GM21786 (cell line): ENCODE measurements at regions not wholly inside any gene's neighbourhood (a gene's known extent, or its start where the extent isn't known, plus 50 kb on each side); places are given as distances from the start of the nearest gene placed in this dataset.

Experiments used
- ATAC-seq: cut with Tn5 transposase; IDR thresholded peaks from one replicate; pipeline ENCODE4 v1.9.1; 2021; ENCODE audit not compliant: unreplicated experiment

DNA sequence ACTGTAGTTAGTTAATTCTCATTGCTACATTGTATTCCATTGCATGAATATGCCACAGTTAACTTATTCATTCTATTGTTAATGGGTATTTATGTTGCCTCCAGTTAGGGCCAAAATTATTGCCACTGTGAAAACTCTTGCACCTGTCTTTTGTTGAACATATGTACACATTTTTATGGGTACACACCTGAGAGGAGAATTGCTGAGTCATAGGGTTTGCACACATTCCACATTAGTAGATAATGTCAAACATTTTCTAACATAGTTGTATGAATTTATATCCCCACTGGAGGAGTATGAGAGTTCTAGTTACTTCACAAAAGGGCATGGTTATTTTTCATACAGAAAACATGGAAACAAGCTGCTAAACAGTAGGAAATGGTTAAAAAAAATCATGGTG is 338.4 kb downstream of the FOXO1 start:
- ATAC-seq, result no peak

DNA sequence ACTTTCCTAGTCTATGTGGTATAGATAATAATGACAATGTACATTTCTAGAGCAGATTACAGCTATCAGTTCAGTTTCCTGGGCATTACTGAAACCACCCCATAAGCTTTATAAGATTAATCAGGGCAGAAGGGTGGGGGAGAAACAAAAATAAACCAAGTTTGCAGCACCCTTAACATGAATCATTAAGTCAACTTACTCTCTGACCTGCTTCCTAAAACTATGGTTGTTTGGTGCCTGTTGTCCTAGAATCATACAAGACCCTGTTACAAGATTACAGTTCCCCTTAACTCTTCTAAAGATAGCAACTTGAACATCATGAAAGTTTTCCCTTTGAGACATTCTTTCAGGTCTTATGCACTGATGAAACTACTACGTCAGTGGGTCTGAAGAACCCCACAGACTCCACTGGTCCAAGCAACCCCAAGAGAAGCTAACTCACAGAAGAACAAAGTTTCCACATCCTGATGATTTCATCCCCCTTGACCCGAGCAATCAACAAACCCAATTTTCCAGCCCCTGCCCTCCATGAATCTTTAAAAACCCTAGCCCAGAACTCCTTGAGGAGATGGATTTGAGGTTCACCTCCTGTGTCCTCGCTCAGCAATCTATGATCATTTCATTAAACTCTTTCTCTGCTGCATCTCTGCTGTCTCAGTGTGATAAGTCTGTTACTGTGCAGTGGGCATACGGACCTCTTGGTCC is 336.5 kb downstream of the FOXO1 start:
- no peak for ATAC-seq

DNA sequence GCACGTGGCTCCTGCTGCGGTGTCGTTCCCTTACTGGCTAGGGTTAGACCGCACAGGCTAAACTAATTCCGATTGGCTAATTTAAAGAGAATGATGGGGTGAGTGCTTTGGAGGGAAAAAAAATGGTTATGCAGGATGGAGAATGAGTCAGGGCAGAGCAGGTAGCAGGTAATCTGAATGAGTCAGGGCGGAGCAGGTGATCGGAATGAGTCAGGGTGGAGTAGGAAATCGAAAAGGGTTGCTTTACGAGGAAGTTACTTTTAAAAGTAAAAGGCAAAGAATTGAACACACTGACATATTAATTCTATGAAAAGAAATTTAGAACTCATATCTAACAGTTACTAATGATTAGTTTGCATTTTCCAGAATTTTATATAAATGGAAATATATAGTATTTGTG is 335.5 kb downstream of the FOXO1 start:
- no peak for ATAC-seq

DNA sequence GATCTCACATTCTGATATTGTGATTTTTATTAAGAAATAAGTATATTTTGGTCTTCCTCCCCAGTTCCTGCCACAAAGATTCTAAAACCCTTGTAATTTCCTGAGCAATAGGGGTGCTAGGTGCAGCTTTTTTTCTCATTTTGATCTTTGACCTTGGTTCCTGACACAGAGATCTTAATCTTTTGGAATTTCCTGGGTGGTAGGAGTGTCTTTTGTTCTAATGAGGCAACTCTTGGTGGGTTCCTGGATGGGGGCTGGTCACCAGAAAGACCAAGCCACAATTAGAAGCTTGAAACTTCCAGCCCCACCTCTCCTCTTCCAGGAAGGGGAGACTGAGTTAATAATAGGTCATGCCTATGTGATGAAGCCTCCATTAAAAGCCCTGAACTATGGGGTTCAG is 334.6 kb downstream of the FOXO1 start:
- no peak for ATAC-seq

DNA sequence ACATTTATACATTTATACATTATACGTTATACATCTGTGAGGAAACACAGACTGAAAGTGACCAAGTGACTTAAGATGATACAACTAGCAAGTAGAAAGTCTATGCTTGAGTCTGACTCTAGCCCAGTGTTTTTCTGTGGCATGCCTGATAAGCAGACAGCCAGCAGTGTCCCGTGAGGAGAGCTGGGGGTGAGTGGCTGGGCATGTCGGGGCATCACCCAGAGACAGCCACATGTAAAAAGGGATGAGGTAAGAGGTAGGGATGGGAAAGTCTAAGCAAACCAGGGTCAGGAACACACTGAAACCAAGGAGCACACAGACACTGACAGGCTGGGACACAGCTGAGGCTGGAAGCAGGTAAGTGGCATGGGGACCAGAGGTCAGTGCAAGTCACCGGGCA is 333.2 kb downstream of the FOXO1 start:
- no peak for ATAC-seq

DNA sequence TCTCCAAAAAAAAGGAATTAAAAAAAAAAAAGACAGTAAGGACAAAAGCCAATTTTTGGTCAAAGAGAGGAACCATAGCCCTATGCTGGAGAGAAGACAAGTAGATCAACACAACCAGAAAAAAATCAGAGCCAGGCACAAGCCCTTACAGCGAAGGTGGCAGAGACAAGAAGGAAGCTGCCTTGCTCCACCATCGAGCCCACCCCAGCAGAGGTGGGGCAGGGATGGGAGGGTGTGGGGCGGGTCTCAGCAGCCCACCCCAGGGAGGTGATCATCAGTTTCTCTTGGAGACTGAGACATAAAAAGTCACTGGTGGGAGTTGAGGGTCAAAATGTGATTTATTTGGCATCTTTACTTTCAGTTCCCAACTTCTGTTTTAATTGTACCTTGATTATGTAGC is 332.4 kb downstream of the FOXO1 start:
- ATAC-seq, result no peak

DNA sequence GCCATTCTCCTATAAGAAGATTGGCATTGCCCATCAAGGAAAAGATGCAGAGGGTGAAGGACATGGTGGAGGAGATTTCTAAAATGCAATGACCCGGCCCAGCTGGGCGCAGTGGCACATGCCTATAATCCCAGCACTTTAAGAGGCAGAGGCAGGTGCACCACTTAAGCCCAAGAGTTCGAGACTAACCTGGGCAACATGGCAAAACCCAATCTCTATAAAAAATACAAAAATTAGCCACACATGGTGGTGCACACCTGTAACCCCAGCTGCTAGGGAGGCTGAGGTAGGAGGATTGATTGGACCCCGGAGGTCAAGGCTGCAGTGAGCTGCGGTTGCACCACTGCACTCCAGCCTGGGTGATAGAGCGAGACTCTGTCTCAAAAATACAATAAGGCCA is 331.8 kb downstream of the FOXO1 start:
- ATAC-seq, result no peak

DNA sequence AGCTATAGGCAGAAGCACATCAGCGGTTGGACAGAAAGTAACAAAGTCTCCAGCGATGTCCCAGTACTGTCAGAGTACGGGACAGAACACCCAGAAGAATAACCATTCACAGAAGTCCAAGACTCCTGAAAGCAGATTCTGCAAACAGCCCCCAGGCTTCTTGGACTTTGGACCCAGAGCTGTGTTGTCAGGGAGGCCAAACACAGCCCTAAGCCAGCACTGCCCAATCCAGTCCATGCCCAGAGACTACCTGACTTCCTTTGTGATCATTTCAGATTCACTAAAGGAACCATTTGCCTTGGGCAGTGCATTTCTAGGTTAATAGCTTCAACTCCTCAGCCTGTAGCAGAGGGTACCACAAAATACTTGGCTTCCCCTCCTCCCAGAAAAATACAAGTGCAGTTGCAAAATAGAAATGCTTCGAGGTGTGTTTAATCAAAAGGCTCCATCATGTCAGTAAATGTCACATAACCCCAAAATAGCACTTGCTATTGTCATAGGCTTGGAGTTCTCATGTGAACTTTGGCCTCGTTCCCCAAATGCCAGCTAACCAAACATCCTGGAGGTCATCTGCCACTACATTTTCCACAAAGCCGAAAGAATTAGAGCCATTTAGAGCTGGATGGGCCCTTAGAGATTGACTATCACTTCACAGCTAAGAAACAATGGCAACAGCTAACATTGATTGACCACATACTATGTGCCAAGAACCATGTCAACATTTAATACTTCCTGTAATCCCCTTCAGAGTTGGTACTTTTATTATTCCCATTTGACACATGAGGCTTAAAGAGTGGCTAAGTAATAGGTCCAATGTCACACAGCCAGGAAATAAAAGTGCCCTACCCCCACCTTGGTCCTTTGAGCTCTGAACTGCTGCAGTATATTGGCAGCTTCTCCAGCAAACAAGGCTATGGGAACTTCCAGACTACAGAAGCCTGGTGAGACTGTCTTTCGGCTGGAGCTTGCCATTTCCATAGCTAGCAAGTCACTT is 329.9 kb downstream of the FOXO1 start:
- ATAC-seq, result no peak

DNA sequence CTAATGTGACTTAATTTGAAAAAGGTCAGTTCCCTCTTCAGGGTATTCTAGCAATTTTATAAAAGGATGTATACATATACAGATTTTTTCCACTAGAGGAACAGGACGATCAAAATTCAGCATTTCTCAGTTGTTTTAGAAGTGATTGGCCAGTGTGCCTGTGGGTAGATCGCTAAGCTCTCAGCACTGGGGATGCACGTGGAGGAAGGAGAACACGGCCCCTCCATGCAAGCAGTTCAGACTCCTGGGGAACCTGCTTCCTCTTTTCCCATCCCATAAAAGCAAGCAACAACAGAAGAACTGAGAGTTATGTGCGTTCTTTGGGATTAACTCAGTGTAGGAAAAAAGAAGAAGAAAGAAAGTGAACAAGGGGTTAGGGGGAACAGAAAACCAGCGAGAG is 328.8 kb downstream of the FOXO1 start:
- no peak for ATAC-seq

DNA sequence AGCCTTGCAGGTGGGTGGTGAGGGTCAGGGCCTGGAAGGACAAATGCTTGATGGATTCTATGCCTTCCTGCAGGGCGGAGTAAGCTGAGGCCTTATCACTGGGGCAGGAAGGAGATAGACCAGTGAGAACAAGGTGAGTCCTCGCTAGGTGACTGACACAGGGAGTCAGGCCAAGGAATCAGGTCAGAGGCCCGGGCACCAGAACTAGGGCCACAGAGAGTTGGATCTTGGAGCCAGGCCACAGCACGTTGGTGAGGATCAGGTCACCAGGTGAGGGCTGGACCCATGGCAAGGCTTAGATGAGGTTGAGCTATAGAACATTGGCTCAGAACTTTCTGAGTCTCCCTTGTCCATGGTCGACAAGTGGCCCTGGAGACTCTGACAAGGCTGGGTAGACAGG is 328.2 kb downstream of the FOXO1 start:
- ATAC-seq, result no peak

DNA sequence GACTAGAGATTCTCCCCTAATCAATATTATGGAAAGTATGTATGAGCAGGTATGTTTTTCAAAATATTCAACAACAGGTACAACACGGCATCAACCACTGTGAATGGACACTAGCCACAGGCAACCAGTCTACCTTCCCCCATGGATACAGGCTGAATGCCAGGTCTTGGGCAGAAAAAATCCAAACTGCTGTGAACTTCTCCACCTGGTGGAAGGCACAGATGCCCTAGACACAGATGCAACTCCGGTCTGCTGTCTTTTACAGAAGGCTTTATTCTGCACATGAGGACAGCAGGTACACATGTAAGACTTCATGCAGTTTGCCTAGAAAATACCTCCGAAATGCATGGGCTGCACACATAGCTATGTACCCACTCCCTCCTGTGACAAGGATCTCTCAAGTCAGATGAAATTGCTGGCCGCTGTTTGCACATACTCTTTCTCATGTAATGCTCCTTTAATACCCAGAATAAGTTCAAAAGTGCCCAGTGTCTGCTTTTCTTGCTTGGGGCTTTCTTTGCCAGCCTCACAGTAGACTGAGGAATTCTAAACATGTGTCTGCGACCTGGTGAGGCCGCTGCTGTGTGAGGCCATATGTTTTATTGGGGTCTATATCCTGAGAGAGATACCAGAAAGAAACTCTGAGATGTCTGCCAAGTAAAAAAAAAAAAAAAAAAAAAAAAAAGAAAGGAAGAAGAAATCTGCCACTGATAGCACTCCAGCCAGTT is 325.9 kb downstream of the FOXO1 start:
- ATAC-seq, result no peak

DNA sequence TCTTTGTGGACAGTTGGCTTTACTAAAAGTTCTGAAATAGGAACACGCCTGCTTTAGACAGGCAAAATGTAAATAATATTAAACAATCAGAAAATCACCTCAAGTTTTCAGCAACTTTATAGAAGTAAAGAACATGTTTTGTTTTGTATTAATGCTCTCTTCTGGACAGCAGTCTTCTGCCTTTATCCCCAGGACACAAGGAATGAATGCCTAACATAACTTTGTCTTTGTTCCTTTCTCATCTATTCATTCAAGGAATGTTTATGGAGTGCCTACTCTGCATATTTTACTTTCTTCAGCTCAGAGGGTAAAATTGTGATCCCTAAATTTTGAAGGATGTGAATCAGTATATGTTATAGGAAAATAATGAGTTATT is 325.4 kb downstream of the FOXO1 start:
- ATAC-seq, result no peak

DNA sequence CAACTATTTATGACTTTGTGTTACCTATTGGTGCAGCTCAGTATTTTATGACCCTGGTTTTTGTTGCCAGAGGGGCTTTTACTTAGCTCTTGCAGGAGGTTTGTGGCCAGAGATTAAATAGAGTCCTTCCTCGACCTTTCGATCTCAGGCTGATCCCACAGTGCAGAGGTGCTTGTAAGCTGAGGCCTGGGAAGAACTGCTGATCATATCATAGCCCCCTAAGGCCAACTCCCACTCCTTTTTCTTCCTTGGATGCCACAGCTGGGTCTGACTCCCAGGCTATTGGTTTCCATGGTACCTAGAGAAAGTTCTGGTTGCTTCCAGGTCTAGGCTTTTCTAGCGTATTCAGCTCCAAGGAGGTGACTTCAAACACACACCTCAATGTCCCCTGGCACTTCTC is 324.9 kb downstream of the FOXO1 start:
- ATAC-seq, result no peak

DNA sequence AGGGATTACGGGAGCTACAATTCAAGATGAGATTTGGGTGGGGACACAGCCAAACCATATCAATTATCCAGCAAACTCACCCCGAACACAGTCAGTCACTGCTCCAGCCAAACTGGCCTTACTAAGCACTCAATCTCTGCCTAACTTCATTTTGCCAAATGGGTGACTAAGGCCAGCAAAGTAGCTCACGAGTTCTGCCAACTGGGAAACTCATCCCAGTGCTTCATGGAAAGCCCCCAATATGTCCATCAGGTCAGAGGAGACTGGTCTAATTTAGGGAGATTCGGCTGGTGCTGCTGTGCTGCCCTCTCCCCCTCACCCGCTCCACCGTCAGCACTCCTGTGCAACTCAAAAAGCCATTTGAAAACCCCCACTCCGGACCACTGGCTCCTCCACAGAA is 324.0 kb downstream of the FOXO1 start:
- ATAC-seq, result no peak

DNA sequence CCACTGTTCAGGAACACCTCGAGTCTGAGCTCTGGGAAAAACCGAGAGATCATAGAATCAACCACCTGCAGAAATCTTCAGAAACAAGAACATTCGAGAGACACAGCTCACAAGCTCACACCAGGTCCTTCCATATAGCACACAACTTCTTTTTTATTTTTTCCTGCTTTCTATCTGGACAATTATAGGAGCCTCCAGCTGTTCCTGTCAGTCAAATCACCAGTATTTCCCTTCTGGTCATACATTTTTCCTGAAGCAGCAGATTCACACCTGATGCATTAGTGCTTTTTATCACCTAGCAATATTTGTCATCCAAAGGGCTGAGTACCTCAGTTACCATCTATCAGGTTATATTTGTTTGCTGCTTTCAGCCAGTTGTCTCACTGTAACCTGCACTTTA is 323.5 kb downstream of the FOXO1 start:
- no peak for ATAC-seq

DNA sequence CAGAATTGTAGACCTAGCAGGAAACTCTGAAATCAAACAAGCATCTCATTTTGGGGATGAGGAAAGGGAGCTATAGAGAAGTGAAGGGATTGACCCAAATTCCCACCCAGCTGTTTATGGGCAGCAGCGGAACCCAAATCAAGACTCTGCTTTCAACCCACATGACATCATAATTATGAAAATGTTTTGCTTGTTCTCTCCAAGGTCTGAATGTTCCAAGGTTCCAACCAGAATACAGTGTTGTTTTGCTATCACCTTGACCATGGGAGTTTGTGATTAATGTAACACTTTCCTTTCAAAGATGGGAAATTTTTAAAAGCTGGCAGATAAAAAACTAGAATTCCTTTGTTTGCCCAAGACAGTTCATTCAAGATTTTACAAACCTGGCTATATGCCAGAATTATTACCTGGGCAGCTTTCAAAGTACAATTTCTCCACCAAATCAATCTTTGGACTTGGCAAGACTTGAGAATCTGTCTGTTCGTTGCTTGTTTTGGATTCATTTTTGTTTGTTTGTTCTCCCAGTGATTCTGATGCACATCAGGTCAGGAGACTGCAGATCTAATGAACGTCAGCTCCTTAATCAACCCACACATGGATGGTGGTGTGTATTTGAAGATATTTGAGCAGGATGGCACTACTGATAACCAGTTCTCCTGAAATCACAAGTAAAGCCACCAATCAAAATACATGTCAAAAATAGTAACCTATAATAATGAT is 322.7 kb downstream of the FOXO1 start:
- ATAC-seq, result no peak

DNA sequence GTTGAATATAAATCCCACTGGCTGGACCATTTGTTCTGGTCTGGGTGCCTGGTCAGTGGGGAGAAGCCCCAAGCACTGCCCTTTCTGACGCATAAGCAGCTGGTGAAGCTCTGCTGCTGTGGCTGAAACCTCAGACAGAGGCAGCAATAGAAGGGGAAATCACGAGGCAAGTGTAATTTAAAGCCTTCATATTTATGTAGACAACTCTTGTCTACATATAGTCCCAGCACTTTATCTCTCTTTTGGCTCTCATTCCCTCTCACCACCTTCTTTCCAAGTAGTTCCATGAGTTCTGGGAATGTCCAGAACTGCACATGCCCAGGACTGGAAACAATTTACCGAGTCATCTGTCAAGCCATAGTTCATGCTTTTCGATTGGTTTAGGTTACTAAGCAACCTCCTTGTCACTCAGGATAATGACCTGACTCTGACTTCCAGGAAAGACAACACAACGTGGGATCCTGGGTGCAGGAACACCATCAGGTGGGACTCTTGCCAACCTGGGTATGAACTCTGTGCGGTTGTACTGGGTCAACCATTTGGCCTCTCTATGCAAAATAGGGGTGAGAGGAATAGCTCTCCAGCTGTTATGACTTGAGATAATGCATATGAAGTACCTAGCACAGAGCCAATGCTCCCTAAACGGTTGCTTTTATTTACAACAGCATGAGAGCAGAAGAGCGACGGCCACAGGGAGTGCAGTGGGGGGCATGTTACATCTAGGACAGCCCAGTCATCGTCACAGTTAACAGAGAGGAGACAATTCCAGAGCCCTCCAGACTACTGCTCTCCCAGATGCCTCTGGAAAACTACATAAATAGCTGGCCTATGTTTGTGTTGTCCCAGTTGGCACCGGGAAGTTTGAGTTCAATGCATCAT is 321.9 kb downstream of the FOXO1 start:
- peak; percentile 67 for ATAC-seq

DNA sequence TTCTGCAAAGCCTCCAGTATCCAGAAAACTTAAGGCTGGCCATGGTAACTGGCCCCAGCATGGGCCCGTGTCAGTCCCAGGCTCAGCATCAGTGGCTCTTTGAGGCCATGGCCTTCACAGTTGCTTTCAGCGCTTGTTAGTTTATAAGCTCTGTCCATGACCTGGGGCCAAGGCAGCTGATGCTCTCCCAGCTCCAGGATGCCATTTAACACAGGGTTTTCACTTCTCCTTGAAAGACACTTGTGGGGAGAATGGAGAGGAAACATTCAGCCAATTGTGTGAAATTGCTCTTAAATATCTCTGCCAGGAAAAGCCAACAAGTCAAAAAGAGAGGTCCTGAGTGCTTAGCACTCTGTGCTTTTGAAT is 321.3 kb downstream of the FOXO1 start:
- no peak for ATAC-seq

DNA sequence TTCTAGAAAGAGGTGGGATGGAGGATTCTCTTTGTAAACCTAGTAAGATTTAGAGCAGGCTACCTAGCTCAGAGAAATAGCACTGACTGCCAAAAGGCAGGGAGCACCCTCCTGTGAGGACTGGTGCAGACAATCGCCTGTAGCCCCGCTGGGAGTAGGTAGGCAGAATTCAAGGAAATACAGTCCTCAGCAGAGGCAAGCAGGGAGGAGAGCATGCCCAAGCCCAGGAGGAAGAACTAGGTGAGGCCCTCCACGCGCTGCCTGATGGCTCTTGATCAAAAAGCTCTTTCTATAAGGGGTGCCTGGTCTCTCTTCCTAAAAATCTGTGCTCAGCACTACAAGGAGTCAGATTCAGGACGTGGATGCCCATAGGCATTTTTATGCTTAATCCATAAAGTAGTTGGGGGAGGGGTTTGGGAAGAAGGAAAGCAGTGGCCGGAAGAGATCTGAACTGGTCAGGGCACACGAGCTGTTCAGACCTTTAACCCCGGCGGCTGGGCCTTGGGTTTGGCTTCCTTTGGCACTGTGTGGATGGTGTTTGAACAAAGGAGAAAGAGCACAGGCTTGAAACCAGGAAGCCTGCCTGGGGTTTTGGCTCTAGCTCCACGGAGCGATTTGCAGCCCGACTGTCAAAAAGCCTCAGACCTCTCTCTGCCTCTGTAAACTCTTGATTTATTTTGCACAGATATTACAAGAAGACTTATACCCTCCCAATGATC is 320.6 kb downstream of the FOXO1 start:
- no peak for ATAC-seq

DNA sequence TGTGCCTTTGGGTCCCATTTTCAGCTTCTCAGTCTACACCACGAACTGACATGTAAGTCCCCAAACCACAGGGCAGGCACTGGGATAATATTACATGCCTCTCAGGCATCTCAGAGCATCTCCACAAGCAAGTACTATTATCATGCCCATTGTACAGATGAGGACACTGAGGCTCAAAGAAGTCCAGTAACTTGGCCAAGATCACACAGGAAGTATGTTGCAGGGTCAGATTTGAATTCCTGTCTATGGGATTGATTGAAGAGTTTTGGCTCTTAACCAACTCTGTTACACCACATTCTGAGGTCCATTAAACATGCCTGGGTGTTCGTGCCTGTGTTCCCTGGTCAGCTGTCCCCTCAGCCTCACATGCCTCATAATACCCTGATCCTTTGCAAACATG is 319.8 kb downstream of the FOXO1 start:
- ATAC-seq, result no peak
